NCI-H226 (cell line): ENCODE measurements at regions not wholly inside any gene's neighbourhood (a gene's known extent, or its start where the extent isn't known, plus 50 kb on each side); places are given as distances from the start of the nearest gene placed in this dataset.

Source experiments
- DNase-seq: peaks from one replicate; pipeline ENCODE4 v3.0.0-alpha.2; 2015

GRCh38 chr2:223532161-223532560 lies 70.0 kb downstream of the SCG2 start:
- no peak for DNase-seq

GRCh38 chr2:223532712-223533111 lies 69.4 kb downstream of the SCG2 start:
- DNase-seq, result no peak

GRCh38 chr2:223536546-223536945 lies 65.6 kb downstream of the SCG2 start:
- no peak for DNase-seq

GRCh38 chr2:223537115-223537514 lies 65.0 kb downstream of the SCG2 start:
- DNase-seq, result no peak

GRCh38 chr2:223537651-223538601 lies 64.2 kb downstream of the SCG2 start:
- DNase-seq, result no peak

- no peak for DNase-seq
Observed at GRCh38 chr2:223538920-223539440, 63.2 kb downstream of the SCG2 start.

GRCh38 chr2:223541546-223541945 lies 60.6 kb downstream of the SCG2 start:
- no peak for DNase-seq

GRCh38 chr2:223542501-223542900 lies 59.7 kb downstream of the SCG2 start:
- no peak for DNase-seq

- DNase-seq, result no peak
Observed at GRCh38 chr2:223545406-223545805, 56.8 kb downstream of the SCG2 start.

GRCh38 chr2:223545830-223546229 lies 56.3 kb downstream of the SCG2 start:
- no peak for DNase-seq
